ACHN (cell line): ENCODE measurements at regions not wholly inside any gene's neighbourhood (a gene's known extent, or its start where the extent isn't known, plus 50 kb on each side); places are given as distances from the start of the nearest gene placed in this dataset.
"Not testable (repeated sequence)": the region's sequence is repeated elsewhere in the genome, so short reads cannot be mapped to it uniquely, and the experiment has no call there.

ENCODE experiments used
- DNase-seq: peaks from one replicate; pipeline ENCODE4 v3.0.0-alpha.2; 2015
- in situ Hi-C: cut with HindIII; loops from 2 replicates; pipeline ENCODE4 v1.10.0; 2017; ENCODE audit warnings: low sequenced_read_pairs, low pct_ligation_motif_present, low pct_unique_long_range_greater_than_20kb

GRCh38 chr1:103363008-103363365 is 162.5 kb upstream of the RNPC3 start:
- no peak for DNase-seq
- in situ Hi-C loops: no loop called here

DNA sequence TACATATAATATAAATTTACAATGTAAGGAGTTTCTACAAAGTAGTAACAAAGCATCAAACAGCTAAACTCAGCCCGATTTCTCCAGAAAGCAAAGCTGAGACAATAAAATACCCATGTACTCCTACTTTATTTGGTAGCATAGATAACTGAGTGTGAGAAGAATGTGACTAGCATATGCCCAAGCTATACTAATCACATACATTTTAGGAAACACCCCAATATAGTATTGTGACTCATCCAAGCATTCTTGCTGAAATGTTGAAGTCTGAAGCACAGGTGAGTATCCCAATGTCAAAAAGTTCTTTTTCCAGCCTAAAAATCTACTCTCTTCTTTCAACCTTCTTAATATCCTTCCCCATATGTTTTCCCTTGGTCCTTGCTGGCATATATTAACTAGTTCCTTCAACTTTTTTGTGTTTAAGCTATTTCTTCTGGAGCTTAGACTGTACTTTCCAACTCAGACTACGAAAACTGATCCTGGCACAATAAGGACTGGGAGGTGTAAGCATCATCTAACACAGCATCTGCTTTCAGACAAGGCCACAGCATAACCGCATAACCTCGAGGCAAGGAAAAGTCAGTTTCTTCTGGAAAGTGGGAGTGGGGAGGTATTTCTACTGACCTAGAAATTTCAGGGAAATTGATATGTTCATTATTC is 163.0 kb upstream of the RNPC3 start:
- in situ Hi-C loops: no loop called here

GRCh38 chr1:103353391-103353790 is 172.1 kb upstream of the RNPC3 start:
- DNase-seq: no peak
- in situ Hi-C loops: no loop called here

More for the DNA sequence above, 163.0 kb upstream of the RNPC3 start:
- DNase-seq: no peak

GRCh38 chr1:103348136-103348535 is 177.4 kb upstream of the RNPC3 start:
- in situ Hi-C loops: no loop called here
- no peak for DNase-seq

GRCh38 chr1:103344930-103345329 is 180.6 kb upstream of the RNPC3 start:
- in situ Hi-C loops: no loop called here
- no peak for DNase-seq

DNA sequence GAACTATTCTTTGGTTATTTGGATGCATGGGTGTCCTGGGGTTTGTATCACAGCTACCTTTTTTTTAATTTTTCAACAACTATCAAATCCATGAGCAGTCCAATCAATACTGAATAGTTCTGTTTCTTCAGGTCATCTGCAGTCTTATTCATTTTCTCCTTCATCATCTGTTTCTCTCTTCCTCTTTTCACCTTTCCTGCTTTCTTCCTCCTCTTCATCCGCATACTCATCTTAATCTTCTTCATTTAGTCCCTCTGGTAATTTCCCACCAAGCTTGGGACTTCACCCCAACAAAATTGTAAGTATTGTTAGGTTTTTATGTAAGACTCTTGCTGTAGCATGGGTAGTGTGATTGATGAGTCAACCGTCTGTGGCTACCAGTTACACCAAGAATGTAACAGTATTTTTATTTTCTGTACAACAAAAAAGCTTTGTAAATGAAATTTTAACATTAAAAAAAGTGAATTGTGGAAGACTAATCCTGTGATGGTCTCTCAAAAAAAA is 184.1 kb upstream of the RNPC3 start:
- in situ Hi-C loops: no loop called here
- no peak for DNase-seq

- no peak for DNase-seq
- in situ Hi-C loops: no loop called here
These were observed 187.7 kb upstream of the RNPC3 start for GRCh38 chr1:103337779-103338178.

- DNase-seq: no peak
- in situ Hi-C loops: no loop called here
These were observed 189.1 kb upstream of the RNPC3 start for GRCh38 chr1:103336408-103336807.

GRCh38 chr1:103333141-103333540 is 192.4 kb upstream of the RNPC3 start:
- in situ Hi-C loops: no loop called here
- DNase-seq: no peak

GRCh38 chr1:103327054-103327719 is 198.3 kb upstream of the RNPC3 start:
- in situ Hi-C loops: no loop called here
- DNase-seq: no peak

GRCh38 chr1:103326595-103326994 is 198.9 kb upstream of the RNPC3 start:
- no peak for DNase-seq
- in situ Hi-C loops: no loop called here

DNA sequence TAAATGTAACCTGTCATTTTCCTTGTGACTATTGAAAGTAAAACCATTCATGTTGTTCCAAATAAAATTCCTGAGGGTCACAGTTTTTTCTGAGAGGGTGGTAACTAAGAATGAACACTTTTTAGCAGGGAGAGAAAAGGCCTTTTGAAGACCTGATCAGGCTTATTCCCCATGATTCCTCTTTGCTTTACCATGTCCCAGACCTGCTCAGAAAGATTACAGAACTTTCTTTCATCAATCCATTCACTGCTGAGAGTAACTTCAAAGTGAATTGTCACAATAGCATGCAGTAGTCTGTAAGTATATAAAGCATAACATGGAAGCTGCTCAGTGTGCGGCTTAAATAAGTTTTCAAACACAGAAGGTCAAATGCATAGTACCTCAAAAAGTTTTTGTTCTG is 201.5 kb upstream of the COL11A1 start:
- in situ Hi-C loops: no loop called here
- DNase-seq: no peak

DNA sequence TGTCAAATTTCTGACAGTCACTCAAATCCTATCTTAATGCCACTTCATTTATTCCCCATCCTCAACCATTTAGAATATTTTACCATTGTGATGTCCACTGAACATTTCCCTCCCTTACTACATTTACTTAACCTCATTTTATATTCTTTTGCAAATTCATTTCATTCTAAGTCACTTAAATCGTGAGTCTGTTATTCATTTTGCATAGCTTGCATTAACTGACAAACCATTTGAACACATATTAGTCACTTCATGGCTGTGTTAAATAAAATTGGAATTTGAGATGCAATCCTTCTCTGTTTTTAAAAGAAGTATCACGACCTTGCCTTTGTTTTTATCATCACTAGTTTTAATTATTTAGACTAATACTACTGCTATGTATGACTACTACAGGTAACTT is 199.4 kb upstream of the COL11A1 start:
- no peak for DNase-seq
- in situ Hi-C loops: no loop called here

- DNase-seq: no peak
- in situ Hi-C loops: no loop called here
These were observed 175.7 kb upstream of the COL11A1 start for GRCh38 chr1:103283841-103284669.

DNA sequence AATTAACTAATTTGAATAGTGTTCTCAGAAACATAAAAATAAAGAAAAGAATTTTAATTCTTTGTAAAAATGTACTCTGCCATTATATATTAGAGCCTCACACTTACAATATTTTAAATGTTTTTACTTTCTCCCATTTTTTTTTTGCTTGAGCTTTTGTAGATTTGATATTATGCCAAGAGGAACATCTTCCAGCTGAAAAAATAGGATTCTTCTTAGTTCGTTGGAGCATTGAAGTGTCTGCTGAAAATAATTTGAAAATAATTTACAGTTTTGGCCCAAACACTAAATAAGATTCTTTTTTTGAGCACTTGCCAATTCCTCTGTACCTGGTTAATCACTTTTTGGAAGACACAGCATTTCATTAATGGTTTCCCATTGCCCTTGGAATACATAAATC is 175.0 kb upstream of the COL11A1 start:
- DNase-seq: no peak
- in situ Hi-C loops: no loop called here

- no peak for DNase-seq
- in situ Hi-C loops: no loop called here
These were observed 167.4 kb upstream of the COL11A1 start for GRCh38 chr1:103275725-103276124.

DNA sequence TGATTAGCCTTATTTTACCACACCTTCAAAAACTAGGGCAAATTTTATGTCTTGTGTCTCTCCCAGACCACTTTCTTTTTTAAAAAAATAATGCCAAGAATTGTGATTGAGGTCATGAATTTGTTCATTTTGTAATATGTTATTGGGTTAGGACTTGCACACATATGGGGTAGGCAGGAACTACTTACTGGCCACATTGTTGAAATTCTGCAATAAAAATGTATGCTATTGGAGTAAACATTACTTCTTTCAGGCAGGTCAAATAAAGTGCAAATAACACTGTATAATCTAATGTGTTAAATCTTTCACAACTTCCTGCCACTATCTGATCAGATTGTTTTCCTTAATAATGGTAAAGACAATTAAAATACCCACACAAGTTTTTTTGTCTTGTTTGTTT is 166.6 kb upstream of the COL11A1 start:
- in situ Hi-C loops: no loop called here

GRCh38 chr1:103273106-103273505 is 164.8 kb upstream of the COL11A1 start:
- in situ Hi-C loops: no loop called here
- no peak for DNase-seq

More for the DNA sequence above, 166.6 kb upstream of the COL11A1 start:
- DNase-seq: no peak

GRCh38 chr1:103271471-103271870 is 163.1 kb upstream of the COL11A1 start:
- DNase-seq: peak; percentile 77
- in situ Hi-C loops: not testable (repeated sequence)
